ENCODE measurements at regions not wholly inside any gene's neighbourhood (a gene's known extent, or its start where the extent isn't known, plus 50 kb on each side); places are given as distances from the start of the nearest gene placed in this dataset.

DNA sequence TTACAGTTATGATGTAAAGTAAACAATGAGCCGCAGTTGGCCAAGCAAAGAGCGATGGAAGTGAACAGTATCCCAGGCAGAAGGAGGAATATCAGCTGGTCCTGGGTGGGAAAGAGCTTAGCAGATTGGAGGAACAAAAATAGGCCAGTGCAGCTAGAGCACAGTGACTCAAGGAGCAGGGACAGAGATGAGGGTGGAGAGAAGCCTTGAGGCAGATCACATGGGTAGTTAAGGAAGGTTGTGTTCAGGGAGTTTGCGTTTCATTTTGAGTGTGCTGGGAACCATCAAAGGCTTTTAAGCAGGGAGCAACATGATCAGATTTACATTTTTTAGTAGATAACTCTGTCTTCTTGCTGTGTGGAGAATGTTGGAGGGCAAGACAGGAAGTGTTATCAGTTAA is 113.6 kb downstream of the OAT start:
- no peak for DNase-seq

DNA sequence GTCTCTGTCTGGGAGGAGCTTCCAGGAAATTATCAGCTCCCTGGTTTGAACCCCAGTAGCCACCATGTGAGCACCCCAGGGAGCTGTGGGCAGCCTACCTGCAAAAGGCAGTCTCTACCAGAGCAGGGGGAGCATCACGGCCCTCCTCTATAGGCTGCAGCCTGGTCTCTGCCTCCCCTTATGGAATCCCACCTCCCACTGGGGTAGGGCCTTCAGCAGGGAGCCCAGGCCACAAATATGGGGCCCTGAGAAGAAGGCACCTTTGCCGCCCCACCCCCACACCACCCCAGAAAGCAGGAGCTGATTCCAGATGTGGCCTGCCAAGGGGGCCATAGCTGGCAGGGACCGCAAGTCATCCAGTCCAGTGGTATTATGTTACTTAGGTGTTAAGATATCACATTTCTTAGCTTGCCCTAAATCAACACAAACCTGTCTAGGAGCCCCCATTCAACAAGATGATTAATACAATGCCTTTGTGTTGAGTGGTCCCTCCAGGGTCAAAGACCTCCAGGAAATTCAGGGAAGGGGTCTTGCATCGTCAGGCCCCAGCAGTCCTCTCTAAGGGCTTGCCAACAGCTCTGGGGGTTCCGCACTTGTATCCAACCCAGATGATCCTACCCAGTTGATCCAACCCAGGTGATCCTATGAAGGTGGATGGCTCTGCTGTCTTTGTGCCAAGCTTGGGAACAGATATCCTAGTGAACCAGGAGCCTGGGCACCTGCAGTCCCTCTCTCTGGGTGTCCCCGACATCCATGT is 114.9 kb downstream of the OAT start:
- DNase-seq = no peak

DNA sequence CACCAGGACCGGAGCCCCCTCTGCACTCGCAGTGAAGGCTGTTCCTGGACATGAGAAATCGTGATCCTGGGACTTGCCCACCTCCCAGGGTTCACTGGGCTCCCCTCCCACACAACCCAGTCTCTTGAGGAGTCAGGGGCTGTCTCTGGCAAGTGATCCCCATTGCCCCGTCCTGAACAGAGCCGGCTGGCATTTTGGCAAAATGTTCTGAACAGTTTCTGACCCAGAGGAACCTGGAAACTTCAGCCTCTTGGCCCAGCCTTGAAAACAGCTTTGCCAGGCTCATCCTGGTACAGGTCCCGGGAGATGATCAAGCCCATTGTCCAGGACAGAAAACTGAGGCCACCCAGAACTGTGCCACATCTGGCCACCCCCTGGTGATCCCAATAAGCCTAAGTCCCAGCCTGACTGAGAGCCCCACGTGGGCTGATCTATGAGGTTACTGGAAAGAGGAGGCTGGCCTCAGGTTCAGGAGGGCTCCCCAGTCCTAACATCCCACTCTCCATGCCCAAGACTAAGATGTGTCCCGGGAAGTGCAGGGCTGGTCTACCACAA is 115.7 kb downstream of the OAT start:
- no peak for DNase-seq

DNA sequence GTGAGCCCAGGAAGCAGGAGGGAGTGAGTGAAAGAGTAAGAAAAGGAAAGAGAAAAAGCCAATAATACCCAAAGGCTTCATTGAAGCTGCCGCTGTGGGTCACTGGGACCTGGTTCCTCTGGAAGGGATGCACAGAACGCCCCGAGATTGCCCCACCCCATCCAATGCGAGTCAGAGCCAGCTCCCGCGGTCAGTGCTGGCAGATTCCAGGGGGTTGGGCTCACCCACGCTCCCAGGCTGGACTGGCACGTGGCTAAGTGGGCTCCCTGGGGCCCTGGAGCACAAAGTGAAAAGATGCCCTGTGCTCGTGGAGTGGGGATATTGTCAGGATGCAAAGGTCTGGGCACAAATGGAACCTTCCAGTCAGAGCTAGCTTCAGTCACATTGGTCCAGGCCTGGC is 117.0 kb downstream of the OAT start:
- DNase-seq = no peak

DNA sequence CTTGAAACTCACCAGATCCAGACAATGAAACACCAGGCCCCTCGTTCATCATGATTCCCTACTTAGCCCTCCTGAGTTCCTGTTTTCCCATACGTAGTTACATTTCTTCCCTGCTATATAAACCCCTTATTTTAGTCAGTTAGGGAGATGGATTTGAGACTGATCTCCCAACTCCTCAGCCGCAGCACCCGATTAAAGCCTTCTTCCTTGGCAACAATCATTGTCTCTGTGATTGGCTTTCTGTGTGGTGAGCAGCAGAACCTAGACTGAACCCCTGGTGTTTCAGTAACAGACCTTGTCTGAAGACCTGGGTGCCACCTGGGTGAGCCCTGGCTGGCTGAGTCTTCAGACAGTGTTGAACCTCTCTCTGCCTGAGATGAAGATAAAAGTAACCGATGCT is 118.0 kb downstream of the OAT start:
- DNase-seq = no peak

DNA sequence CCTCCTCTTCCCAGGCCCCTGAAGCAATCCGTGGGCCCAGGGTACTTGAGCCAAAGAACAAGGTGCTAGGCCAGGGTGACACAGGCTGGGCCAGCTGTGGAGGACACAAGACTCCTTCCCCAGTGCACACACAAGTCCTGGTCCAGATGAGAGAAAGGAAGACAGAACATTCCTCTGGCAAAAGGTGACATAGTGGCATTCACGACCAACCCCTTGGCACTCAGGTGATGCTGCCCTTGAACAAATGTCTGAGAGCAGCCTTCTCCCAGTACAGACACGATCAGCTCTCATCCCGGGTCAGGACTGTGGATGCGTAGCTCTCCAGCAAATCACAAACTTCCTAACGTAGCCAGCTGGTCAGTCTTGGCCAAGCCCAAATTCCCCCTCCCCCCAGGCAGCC is 118.5 kb downstream of the OAT start:
- no peak for DNase-seq

DNA sequence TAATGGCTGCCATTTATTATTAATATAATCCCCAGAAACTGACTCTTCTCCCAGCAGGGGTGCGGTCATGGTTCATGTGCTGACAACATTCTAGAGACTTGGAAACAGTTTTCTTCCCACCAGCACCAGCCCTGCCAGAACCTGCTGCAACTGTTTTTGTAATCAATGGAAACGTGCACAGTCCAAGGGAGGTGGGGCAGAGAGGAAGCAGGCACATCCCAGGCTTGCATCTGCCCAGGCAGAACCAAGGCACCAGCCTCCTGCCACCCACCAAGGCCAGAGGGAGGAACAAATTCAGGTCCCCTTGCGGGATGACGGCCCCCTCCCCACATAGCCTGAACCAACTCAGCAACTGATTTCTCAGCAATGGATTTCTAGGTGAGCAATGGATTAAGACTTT is 119.0 kb downstream of the OAT start:
- peak in 2 of 3 donors; percentile 36 to 52 for DNase-seq

DNA sequence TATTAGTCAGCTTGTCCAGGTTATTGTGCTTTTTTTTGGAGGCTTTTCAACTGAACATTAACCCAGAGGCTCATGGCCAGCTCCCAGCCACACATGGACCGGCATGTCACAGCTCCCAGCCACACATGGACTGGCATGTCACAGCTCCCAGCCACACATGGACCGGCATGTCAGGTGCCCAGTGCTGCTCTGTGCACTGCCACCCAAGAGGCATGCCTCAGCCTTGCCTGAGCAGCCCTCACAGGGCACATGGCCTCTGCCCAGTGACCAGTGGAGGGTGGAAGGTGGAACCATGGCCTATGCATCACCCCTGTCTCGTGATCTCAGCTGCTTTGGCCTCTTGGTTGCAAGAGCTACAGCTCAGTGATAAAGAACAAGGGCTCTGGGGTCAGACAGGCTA is 119.8 kb downstream of the OAT start:
- DNase-seq = no peak

DNA sequence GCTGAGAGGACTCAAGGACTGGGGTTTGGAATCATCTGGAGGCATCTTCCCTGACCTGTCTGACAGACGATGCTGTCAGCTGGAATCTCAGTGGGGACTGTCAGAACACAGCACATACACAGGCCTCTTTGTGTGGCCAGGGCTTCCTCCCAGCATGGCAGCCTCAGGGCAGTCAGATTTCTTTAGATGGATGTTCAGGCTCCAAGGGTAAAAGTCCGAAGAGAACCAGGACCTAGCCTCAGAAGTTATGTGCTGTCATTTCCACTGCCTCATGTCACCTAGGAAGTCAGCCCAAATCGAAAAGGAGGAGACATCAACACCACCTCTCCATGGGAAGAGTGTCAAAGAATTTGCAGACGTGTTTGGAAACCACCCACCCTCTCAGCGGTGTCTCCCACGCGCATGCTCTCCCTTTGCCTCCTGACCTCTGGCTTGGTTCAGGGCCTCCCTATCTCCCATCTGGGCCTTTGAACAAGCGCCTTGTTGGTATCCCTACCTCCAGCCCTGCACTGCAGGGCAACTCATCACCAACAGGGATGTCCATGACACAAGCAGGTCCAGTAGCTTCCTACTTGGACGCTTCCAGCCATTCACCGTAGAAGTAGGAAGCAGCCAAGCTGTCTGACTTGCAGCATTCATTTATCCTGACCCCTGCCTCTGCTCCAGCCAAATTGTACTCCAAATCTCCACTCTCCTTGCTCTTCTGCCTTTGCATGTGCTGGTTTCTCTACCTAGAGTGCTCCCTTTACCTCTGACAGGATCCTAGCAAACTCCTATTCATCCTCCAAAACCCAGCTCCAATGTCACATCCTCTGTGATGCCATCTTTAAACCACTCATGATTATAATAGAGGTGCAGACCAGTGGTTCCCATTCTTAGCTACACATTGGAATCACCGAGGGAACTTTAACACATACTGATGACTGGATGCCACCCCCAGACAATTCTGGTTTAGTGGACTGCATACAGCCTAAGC is 121.6 kb downstream of the OAT start:
- no peak for DNase-seq

DNA sequence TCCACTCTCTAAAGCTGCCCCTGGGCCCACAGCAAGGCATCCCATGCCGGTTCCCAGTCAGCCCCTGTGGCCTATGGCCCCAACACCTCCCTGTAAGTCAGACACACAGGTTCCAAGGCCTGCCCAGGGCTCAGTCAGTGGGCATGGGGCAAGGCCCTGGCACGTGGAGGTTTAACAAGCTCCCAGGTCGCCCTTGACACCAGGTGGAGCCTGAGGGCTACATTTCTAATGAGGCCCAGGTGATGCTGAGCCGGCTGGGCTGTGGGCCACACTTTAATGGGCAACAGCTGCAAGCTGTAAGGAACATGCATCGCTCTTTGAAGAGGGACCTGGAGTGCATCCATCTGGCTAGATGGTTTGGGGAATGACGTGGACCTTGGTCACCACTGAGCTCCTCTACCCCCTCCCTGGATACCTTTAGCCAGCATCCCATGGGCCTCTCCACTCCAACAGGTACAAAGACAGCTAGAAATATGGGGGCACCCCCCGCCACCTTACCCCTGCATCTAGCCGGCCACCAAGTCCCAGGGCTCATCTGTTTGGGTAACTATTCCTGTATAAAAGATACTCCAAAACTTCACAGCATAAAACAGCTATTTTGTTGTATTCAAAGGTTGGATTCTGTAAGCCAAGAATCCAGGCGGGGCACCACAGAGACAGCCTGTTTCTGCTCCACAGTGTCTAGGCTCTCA is 122.5 kb downstream of the OAT start:
- peak; percentile 38 to 78 (median 69) for DNase-seq

DNA sequence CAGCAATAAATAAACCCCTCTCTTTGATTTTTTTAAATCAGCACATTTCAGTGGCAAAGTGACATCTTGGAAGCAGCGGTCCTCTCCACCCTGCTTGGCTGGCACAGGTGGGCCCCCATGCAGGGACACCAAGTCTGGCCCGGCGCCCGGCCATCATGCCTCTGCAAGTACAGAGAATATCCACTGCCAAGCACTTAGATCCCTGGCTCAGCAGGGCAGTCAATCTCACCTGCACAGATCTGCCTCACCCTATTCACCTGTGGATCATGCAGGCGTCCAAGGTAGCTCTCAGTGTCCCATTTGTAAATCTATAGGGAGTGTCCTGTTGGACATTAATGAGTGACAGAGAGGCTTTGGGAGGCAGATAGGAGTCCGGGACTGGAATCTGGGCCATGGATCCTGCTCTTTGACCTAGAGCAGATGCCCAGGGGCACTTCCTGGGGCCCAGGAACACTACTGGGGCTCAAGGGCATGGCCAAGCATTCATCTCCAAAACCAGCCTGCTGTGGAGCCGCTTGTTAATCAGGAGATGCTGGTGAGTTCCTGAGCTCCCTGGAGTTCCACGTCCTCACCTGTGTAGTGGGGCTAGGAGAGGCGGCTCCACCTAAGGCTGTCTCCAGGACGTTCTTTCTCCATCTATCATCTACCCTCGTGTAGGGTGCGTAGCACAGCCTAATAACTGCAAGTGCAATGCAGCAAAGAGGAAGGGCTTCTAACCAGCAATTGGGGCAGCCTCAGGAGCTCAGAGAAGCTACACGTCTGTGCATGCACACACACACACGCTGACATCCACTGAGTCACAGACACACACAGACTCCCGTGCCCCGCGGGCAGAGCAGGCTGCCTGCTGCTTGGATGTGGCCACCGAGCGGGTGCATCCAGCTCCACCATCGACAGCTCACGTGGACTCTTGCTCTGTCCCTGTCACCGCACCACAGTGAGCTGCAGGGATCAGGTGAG is 123.6 kb downstream of the OAT start:
- no peak for DNase-seq

DNA sequence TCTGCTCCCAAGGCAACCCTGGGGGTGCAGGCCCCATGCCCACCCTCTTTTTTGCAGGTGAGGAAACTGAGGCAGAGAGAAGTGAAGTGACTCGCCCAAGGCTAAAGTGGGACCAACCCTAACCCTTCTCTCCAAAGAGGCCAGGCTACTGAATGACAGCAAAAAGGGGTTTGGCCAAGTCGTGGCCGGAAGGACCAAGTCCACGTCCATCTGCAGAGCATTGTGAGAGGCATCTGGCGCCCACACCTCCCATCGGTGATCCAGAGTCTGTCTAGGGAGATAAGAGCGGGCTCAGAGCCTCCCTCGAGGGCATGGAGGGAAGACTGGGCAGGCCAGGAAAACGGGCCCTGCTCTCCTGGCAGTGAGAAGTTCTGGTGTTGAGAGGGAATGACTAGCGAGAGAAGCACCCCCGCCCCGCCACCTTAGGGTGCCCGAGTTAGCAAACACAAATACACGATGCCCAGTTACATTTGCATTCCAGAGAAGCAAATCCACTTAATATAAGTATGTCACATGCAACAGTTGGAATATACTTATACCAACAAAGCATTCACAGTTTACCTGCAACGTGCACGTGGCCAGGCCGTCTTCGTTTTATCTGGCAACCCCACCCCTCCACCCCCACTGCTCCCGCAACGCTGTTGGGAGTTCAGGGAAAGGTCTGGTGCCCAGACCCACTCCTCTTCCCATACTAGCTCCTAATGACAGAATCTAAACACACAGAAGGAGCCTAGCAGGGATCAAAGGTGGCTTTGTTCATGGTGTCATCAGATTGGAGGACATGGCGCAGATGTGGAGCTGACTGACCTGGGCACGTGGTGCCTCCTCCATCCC is 124.9 kb downstream of the OAT start:
- DNase-seq = no peak

DNA sequence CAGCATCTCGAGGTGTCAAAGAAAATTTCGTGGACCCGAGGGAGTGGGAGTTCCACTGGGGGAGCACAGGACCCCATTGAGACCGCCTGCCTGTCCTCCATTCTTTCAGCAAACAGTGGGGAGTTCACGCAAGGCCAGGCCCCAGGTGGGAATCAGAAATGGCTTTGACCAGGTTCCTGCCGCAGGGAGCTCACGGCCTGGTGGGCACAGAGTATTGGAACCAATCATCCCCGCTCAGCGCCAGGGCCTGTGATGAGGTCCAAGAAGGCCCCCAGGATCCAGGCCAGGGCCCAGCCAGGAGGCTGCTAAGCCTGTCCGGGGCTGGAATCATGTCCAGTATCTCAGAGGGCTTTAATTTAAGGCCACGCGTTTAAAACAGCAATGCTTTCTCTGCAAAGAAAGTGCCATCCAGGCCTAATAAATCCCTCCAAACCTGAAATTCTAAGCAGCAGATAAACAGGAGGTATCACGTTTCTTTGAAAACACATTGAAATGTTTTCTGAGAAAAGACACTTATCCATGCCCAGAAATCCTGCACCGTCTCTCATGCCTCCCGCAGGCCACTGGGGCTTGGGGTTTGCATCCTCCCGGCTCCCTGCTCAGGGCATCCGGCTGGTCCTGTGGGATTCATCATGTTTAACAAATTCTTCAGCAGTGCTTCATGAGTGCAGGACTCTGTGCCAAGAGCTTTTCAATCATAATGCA is 125.7 kb downstream of the OAT start:
- DNase-seq = no peak

DNA sequence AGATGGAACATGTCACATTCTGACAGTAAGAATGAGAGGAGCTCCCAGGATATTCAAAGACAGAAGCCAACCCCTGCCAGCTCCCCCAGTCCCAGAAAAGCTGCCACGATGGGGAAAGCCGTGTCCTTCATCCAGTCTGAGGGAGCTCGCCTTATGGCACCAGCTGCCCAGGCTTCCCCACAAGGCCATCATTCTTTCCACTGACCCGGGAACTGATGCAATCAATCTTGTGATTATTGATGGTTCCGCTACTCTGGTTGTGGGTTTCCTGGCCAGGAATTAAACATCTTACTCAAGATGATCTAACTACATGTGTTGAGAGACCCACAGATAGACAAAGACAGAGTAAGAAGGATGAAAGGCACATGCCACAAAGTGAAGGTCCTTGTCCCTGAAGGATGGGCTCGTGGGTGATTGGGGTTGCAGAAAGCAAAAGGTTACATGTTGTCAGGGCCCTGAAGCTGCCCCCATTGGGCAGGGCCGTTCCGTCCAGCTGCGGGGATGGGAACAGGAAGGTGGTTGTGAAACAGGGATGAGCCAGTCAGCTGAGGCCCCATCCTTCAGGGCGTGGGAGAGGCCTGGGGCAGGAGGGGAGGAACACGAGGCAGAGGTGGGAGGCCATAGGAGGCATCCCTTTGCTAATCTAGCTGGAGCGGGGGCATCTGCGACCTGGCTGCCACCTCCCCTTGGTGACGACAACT is 127.6 kb downstream of the OAT start:
- peak in 1 of 3 donors; percentile 45 for DNase-seq

DNA sequence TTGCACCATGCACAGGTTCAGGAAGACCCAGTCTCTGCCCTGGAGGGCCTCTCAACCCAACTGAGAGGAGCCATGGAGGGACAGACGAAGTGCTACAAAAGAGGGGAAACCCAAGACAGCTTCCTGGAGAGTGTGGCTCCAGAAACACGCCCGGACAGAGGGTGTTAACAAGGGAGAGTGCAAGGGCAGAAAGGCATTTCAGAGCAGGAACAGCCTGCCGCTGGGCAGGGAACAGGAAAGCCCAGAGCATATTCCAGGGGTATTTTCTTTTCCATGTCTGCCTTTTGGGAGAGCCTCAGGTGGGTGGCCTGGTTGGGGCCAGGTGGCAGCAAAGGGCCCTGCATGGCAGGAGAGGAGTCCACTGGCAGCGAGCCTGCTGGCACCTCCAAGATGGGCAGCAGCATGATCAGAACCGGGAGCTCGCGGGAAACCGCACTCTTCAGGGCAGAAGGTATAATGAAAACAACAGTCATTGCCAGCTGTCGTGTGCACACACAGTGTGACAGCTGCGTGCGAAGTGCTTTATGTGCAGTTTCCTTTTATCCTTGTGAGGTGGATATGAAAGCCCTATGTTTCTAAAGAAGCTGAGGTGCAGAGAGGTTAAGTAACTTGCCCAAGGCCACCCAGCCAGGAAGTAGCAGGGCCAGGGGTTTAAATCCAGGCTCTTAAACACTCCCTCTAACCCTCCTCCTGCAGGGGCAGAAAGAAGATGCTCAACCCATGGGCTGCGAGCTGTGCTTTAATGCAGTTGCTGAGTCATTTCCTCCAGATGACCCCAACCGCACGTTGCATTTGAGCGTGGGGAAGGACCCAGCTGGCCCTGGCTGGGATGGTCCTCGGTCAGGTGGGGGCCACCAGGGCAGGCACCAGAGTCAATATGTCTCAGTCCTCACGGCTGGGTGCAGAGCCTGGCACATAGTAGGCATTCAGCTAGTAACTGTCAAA is 128.6 kb downstream of the OAT start:
- peak in 1 of 3 donors; percentile 37 for DNase-seq

DNA sequence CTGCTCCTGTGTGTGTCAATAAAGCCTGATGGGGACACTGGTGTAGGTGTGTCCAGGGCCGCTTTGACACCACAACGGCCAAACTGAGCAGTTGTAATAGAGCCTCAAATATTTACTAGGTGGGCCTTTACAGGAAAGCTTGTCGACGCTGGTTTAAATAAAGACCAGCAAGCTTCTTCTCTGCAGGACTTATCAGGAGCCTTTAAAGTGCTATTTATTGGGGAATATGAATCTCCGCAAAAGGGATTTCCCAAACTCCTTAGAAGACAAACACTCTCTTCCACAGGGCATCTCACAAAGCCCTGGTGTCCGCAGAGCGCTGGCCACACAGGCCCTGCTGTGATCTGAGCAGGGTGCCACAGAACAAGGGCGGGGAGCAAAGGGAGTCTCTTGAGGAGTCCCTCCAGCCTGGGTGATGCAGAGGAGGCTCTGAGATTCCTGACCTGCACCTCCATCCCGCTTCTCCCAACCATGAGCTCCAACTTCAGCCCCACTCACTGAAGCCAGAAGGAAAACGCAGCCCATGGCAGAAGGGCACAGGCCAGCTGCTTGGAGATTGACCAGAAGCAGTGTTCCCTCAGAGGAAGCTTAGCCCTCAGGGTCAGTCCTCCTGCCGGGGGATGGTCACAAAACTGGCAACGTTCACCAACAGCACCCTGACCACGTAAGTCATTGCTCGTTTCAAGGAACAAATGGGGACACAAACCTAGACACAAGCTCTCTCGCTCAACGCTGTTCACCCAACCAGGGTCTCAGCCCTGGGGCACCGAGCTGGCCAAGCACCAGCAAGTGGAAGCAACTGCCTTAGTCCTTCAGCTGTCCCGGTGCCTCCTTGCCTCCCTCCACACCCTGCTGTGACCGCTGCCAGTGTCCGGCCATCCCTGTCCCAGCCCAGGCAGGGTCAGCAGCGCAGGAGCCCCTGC is 129.5 kb downstream of the OAT start:
- no peak for DNase-seq

Data from muscle of back (tissue), 3 donors.